Trophoblast cell (in vitro differentiated cells and primary cell): ENCODE measurements at regions not wholly inside any gene's neighbourhood (a gene's known extent, or its start where the extent isn't known, plus 50 kb on each side); places are given as distances from the start of the nearest gene placed in this dataset.

Source experiments
- DNase-seq, 2 donors: peaks; one replicate each; pipeline ENCODE4 v3.0.0-alpha.2; 2016
- H2AFZ ChIP-seq: 2 replicates; pipeline ENCODE4 v1.6.1; 2013; ENCODE audit warnings: low read length, moderate library complexity, mild to moderate bottlenecking; ENCODE audit not compliant: insufficient read depth, poor library complexity
- H2AK5ac ChIP-seq: 2 replicates; pipeline ENCODE4 v1.6.1; 2013; ENCODE audit warnings: mild to moderate bottlenecking, low read length
- H2BK120ac ChIP-seq: 2 replicates; pipeline ENCODE4 v1.6.1; 2013; ENCODE audit warnings: low read length, mild to moderate bottlenecking, moderate library complexity; ENCODE audit not compliant: insufficient read depth, poor library complexity
- H2BK12ac ChIP-seq: 2 replicates; pipeline ENCODE4 v1.6.1; 2013; ENCODE audit warnings: mild to moderate bottlenecking, low read length, moderate library complexity
- H2BK5ac ChIP-seq: 2 replicates; pipeline ENCODE4 v1.6.1; 2013; ENCODE audit warnings: low read length, low read depth, moderate library complexity, mild to moderate bottlenecking; ENCODE audit not compliant: poor library complexity
- H3K14ac ChIP-seq: 2 replicates; pipeline ENCODE4 v1.6.1; 2013; ENCODE audit warnings: mild to moderate bottlenecking, low read length
- H3K18ac ChIP-seq: 2 replicates; pipeline ENCODE4 v1.6.1; 2013; ENCODE audit warnings: mild to moderate bottlenecking, low read length
- H3K23ac ChIP-seq: 2 replicates; pipeline ENCODE4 v1.6.1; 2013; ENCODE audit warnings: low read length
- H3K27ac ChIP-seq: 2 replicates; pipeline ENCODE4 v1.5.1; 2013; ENCODE audit warnings: low read depth, mild to moderate bottlenecking, inconsistent platforms, low read length, moderate library complexity
- H3K27me3 ChIP-seq: 2 replicates; pipeline ENCODE4 v1.6.1; 2013; ENCODE audit warnings: inconsistent platforms, mild to moderate bottlenecking, low read length, moderate library complexity; ENCODE audit not compliant: insufficient read depth
- H3K36me3 ChIP-seq, 2 experiments: 1 replicate in 1 of 2; 2 replicates in 1 of 2; pipeline ENCODE4 v1.6.1; 2013; ENCODE audit warnings: low read length in 2 of 2, mild to moderate bottlenecking in 2 of 2, moderate library complexity in 1 of 2; ENCODE audit not compliant: insufficient read depth in 2 of 2, control insufficient read depth in 1 of 2
- H3K4ac ChIP-seq: 2 replicates; pipeline ENCODE4 v1.6.1; 2013; ENCODE audit warnings: low read depth, mild to moderate bottlenecking, low read length, moderate library complexity
- H3K4me1 ChIP-seq, 2 experiments: 1 replicate in 1 of 2; 2 replicates in 1 of 2; pipeline ENCODE4 v1.6.1; 2013; ENCODE audit warnings: low read length in 2 of 2, mild to moderate bottlenecking in 2 of 2, moderate library complexity in 1 of 2; ENCODE audit not compliant: insufficient read depth in 2 of 2, control insufficient read depth in 1 of 2
- H3K4me2 ChIP-seq: 2 replicates; pipeline ENCODE4 v1.6.1; 2013; ENCODE audit warnings: inconsistent platforms, mild to moderate bottlenecking, low read length, moderate library complexity
- H3K4me3 ChIP-seq: 2 replicates; pipeline ENCODE4 v1.5.1; 2013; ENCODE audit warnings: mild to moderate bottlenecking, low read depth, low read length, inconsistent platforms
- H3K79me1 ChIP-seq: one replicate; pipeline ENCODE4 v1.6.1; 2013; ENCODE audit warnings: low read length
- H3K79me2 ChIP-seq: 2 replicates; pipeline ENCODE4 v1.6.1; 2013; ENCODE audit warnings: low read length, mild to moderate bottlenecking; ENCODE audit not compliant: control insufficient read depth, insufficient read depth, poor library complexity
- H3K9ac ChIP-seq: 2 replicates; pipeline ENCODE4 v1.6.1; 2013; ENCODE audit warnings: mild to moderate bottlenecking, low read length
- H3K9me3 ChIP-seq: 2 replicates; pipeline ENCODE4 v1.6.1; 2013; ENCODE audit warnings: low read depth, mild to moderate bottlenecking, control low read depth, inconsistent platforms, low read length; ENCODE audit not compliant: insufficient read depth
- H4K12ac ChIP-seq: 2 replicates; pipeline ENCODE4 v1.6.1; 2013; ENCODE audit warnings: low read depth, mild to moderate bottlenecking, low read length, moderate library complexity
- H4K8ac ChIP-seq: 2 replicates; pipeline ENCODE4 v1.6.1; 2013; ENCODE audit warnings: low read depth, mild to moderate bottlenecking, low read length, moderate library complexity
- H4K91ac ChIP-seq: one replicate; pipeline ENCODE4 v1.6.1; 2013; ENCODE audit warnings: low read depth, mild to moderate bottlenecking, low read length, moderate library complexity
- WGBS: extraction: QIAGEN DNeasy Blood & Tissue Kit; methylation state at CpG from one replicate; pipeline ENCODE4 v1.1.7; 2013; ENCODE audit warnings: missing lambda C conversion rate; ENCODE audit not compliant: insufficient read length, insufficient coverage; ENCODE audit errors: extremely low coverage; 5-methylcytosine and 5-hydroxymethylcytosine counted together

GRCh38 chr12:75864161-75864560, 167.4 kb downstream of the PHLDA1 start:
- Histone ChIP-seq H2BK12ac (no peak overlapping the region), H3K18ac (no peak overlapping the region), H3K23ac (no peak overlapping the region), H2AFZ (no peak overlapping the region), H3K36me3 (no peaks in the 10 kb centered on the region), H3K27ac (no peak overlapping the region), H2AK5ac (no peak overlapping the region), H3K4me1 (no peaks in the 10 kb centered on the region), H3K79me1 (no peaks in the 10 kb centered on the region), H2BK120ac (no peak overlapping the region), H3K9ac (no peak overlapping the region), H3K14ac (no peak overlapping the region), H4K91ac (no peak overlapping the region), H2BK5ac (no peak overlapping the region), H4K12ac (no peak overlapping the region), H3K27me3 (no peaks in the 10 kb centered on the region), H3K4me3 (no peak overlapping the region), H3K4me2 (no peak overlapping the region), H3K79me2 (no peaks in the 10 kb centered on the region), H3K4ac (no peak overlapping the region), H4K8ac (no peak overlapping the region), H3K9me3 (no peaks in the 10 kb centered on the region)
- DNase-seq = no peak

GRCh38 chr12:75863533-75863932, 168.0 kb downstream of the PHLDA1 start:
- H3K23ac ChIP-seq = no peak overlapping the region
- peak overlapping the region; percentile 66 for H2BK12ac ChIP-seq

DNA sequence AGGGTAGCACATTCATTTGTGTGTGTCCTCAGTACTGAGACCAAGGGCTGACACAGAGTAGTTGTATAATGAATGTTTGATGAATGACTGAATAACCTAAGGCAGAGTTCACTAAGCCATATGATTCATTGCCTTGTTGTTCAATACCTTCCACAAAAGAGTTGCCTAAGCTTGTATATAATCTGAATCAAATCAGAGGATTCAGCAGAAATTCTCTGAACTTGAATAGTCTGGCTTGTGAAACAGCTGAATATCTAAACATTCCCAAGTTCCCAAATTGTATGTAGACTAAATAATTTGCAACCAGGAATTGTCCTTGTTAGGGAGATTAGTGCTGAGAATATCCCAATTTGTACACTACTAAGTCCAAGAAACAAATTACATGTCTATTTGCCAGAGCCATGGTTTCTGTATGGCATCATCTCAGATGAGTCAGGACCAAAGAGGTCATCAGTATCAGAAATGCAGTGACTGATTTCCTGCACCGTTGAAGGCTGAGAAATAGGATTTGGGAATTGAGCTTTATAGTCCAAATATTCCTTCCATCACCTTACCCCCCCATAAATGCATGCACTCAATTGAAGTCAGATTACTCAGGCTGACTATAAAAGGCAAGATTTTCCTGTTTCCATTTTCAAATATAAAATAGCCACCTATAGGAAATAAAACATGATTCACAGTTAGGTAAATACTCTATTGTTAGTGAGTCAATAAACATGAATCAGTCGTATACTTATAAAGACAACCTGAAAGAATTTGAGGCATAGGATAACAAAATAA, 168.7 kb downstream of the PHLDA1 start:
- no CpG with 5 or more reads among the region's 2 CpGs for WGBS
- H2AFZ ChIP-seq = no peak overlapping the region
- no peaks in the 10 kb centered on the region for H3K36me3 ChIP-seq

More at GRCh38 chr12:75863533-75863932, 168.0 kb downstream of the PHLDA1 start:
- Histone ChIP-seq H3K36me3 (no peaks in the 10 kb centered on the region), H2AK5ac (no peak overlapping the region), H3K79me1 (no peaks in the 10 kb centered on the region), H3K4me2 (no peak overlapping the region), H4K12ac (no peak overlapping the region), H4K91ac (no peak overlapping the region), H3K18ac (no peak overlapping the region), H3K4me1 (no peaks in the 10 kb centered on the region), H3K4me3 (no peak overlapping the region), H3K27ac (no peak overlapping the region), H3K9ac (no peak overlapping the region), H2BK120ac (no peak overlapping the region), H3K4ac (no peak overlapping the region), H2AFZ (no peak overlapping the region), H3K14ac (no peak overlapping the region), H3K9me3 (no peaks in the 10 kb centered on the region), H3K27me3 (no peaks in the 10 kb centered on the region), H3K79me2 (no peaks in the 10 kb centered on the region), H2BK5ac (no peak overlapping the region), H4K8ac (no peak overlapping the region)
- no CpG with 5 or more reads among the region's 7 CpGs for WGBS
- DNase-seq = no peak

DNA sequence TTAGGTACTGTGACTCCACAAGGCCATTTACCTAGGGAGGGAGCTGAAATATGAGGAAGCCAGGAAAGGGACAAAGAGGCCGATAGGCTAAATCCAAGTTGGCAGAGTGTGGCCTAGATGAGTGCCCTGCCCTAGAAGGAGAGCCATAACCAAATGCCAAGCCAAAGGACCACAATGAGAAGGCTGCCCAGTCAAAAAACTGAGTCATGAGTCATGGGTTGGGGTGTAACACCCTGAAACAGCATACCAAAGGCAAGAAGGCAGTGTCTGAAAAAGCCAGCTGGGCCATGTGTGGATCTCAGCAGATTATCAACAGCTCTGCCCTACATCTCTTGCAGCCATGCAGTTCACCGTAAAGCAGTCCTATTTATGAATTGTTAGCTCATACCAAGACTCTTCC, 171.7 kb downstream of the PHLDA1 start:
- Histone ChIP-seq H2BK120ac (no peak overlapping the region), H3K27me3 (no peaks in the 10 kb centered on the region), H2BK12ac (no peak overlapping the region), H3K18ac (no peak overlapping the region), H3K79me2 (no peaks in the 10 kb centered on the region), H3K9me3 (no peaks in the 10 kb centered on the region), H2BK5ac (no peak overlapping the region), H2AFZ (no peak overlapping the region), H4K8ac (no peak overlapping the region), H3K79me1 (no peaks in the 10 kb centered on the region), H4K91ac (no peak overlapping the region), H3K27ac (no peak overlapping the region), H3K4me1 (no peaks in the 10 kb centered on the region), H2AK5ac (no peak overlapping the region), H3K4ac (no peak overlapping the region), H3K4me2 (no peak overlapping the region), H3K23ac (no peak overlapping the region), H3K36me3 (no peaks in the 10 kb centered on the region), H4K12ac (no peak overlapping the region), H3K9ac (no peak overlapping the region), H3K14ac (no peak overlapping the region), H3K4me3 (no peak overlapping the region)
- no peak for DNase-seq
- no CpG with 5 or more reads among the region's 2 CpGs for WGBS

More for the DNA sequence above, 168.7 kb downstream of the PHLDA1 start:
- Histone ChIP-seq H3K27ac (no peak overlapping the region), H3K79me2 (no peaks in the 10 kb centered on the region), H4K91ac (no peak overlapping the region), H4K8ac (no peak overlapping the region), H4K12ac (no peak overlapping the region), H3K4ac (no peak overlapping the region), H3K4me1 (no peaks in the 10 kb centered on the region), H3K23ac (no peak overlapping the region), H3K9ac (no peak overlapping the region), H3K4me3 (no peak overlapping the region), H3K27me3 (no peaks in the 10 kb centered on the region), H2BK120ac (no peak overlapping the region), H2AK5ac (no peak overlapping the region), H2BK12ac (no peak overlapping the region), H3K9me3 (no peaks in the 10 kb centered on the region), H2BK5ac (no peak overlapping the region), H3K79me1 (no peaks in the 10 kb centered on the region), H3K4me2 (no peak overlapping the region), H3K14ac (no peak overlapping the region), H3K18ac (no peak overlapping the region)
- peak; percentile 40 to 82 for DNase-seq
